ENCODE measurements at regions not wholly inside any gene's neighbourhood (a gene's known extent, or its start where the extent isn't known, plus 50 kb on each side); places are given as distances from the start of the nearest gene placed in this dataset.

DNA sequence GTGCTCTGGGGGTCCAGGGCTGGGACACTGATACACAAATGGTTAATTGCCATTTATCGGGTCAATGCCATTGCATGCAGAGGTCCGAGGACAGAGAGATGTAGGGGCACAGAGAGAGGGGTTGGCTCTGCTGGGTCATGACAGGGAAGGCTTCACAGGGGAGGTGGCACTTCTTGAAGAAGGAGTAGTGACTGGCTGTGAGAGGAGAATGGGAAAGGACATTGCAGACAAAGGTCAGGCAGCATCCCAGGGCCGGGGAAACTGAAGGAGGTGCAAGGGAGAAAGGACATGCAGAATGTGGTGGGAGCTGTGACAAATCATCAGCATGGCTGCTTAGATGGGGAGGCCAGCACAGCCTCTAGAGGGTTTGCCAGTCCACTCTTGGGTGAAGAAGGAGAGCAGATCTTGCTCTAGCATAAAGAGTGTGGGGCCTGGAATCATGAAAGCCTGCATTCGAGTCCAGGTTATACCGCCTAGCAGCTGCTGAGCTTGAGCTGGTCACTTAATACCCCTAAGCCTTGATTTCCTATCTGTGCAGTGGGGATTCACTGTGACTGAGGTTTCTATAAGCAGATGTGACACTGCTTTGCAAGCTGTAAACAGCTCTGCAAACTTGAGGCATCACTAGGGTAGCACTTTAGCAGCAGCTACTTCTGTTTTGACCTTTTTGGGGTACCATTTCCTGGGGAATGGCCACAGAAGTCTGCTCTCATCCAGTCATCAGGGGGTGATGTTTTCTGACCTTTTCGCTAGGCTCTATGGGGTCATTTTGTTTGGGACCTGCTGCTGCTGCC lies 59.2 kb upstream of the EPS8L3 start (continued):
- TF ChIP-seq ZNF281 (CRISPR knock-in tag; IDR thresholded peaks at IDR 0.05) (no peak), TEAD1 (CRISPR knock-in tag; IDR thresholded peaks at IDR 0.05) (no peak), CREM (CRISPR knock-in tag; IDR thresholded peaks at IDR 0.05) (no peak), SOX15 (CRISPR knock-in tag; IDR thresholded peaks at IDR 0.05) (no peak)

DNA sequence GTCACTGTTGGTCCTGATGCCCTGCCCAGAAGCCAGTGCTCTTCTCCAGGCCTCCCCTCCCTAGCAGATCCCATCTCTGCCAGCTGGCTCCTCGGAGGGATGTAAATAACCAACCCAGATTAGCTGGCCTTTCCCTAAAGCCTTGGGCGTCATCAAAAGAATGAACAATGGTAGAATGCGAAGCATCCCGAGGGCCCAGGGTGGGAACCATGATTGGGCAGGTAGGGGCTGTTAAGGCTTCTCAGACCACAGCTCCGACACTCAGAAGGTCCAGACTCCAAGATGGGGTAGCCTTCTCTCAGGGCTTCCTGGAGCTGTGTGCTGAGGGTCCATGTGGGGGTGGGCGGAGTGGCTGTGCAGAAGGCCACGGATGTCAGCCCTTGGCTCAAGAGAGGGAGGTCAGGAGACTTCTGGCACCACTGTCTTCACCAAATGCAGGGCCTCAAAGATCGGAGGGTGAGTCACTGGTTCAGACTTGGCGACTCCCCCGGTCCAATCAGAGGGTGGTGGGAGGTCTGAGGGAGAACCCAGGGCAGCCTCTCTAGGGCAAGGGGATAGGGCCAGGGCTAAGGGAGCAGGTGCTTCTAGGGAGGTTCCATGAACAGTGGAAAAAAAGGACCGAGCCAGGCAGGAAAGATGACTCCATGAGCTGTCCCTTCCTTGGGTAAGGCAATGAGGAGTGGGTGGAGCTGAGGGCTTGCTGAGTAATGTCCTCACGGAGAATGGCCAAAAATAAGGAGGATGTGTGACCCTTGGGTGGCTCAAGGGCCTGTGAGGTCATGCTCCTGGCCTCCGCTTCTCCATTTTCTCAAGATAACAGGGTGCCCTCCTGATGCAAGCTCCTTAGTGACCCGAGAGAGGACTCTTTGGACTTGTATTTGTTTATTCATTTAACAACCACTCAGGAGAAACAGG lies 58.4 kb upstream of the EPS8L3 start:
- Mint-ChIP-seq H3K27me3 (ENCODE audit: low read depth) (no peaks in the 10 kb centered on the region), H3K4me3 (no peak overlapping the region), H3K27ac (no peak overlapping the region), H3K36me3 (no peaks in the 10 kb centered on the region), H3K9me3 (0 out of 2 replicates have a peak, but pooled peaks cover 4% of the 10 kb centered on the region), H3K4me1 (peaks cover 9% of the 10 kb centered on the region)
- ChIA-PET POLR2A (no interaction called here), CTCF (interaction anchor here (0.6 to 0.9 kb wide), 2 partner anchors 23 to 31 kb away, joined by 3 read pairs; no protein-coding TSS in a partner anchor)
- DNase-seq (ENCODE audit: low spot score) (no peak), ATAC-seq (no peak)
- TF ChIP-seq NR3C1 (CRISPR knock-in tag; conservative IDR thresholded peaks at IDR 0.05; ENCODE audit: low read depth) (no peak), ZNF317 (CRISPR knock-in tag; IDR thresholded peaks at IDR 0.05; ENCODE audit: borderline replicate concordance, low read depth) (no peak), RORB (CRISPR knock-in tag; IDR thresholded peaks at IDR 0.05) (no peak), ARID4B (CRISPR knock-in tag; IDR thresholded peaks at IDR 0.05; ENCODE audit: borderline replicate concordance) (no peak), ZBTB21 (CRISPR knock-in tag; IDR thresholded peaks at IDR 0.05; ENCODE audit: borderline replicate concordance) (no peak), TEAD1 (CRISPR knock-in tag; IDR thresholded peaks at IDR 0.05) (no peak), ZNF121 (CRISPR knock-in tag; IDR thresholded peaks at IDR 0.05) (no peak), FOXJ3 (CRISPR knock-in tag; IDR thresholded peaks at IDR 0.05; ENCODE audit: borderline replicate concordance) (no peak), ZNF532 (CRISPR knock-in tag; IDR thresholded peaks at IDR 0.05; ENCODE audit: borderline replicate concordance) (no peak), GTF2I (CRISPR knock-in tag; conservative IDR thresholded peaks at IDR 0.05) (no peak), FOXP4 (CRISPR knock-in tag; IDR thresholded peaks at IDR 0.05) (no peak), ZMAT4 (CRISPR knock-in tag; IDR thresholded peaks at IDR 0.05) (no peak), OVOL2 (CRISPR knock-in tag; IDR thresholded peaks at IDR 0.05; ENCODE audit: borderline replicate concordance) (no peak), NR1H2 (CRISPR knock-in tag; IDR thresholded peaks at IDR 0.05) (no peak), KAT7 (CRISPR knock-in tag; IDR thresholded peaks at IDR 0.05; ENCODE audit: borderline replicate concordance) (no peak), ZNF232 (CRISPR knock-in tag; IDR thresholded peaks at IDR 0.05) (no peak), HMGA2 (CRISPR knock-in tag; IDR thresholded peaks at IDR 0.05) (no peak)
